ENCODE measurements at regions not wholly inside any gene's neighbourhood (a gene's known extent, or its start where the extent isn't known, plus 50 kb on each side); places are given as distances from the start of the nearest gene placed in this dataset.

GRCh38 chr11:31966846-31967245 is 124.0 kb upstream of the RCN1 start:
- no peaks in the 10 kb centered on the region for H3K36me3 ChIP-seq (ENCODE audit: control insufficient read depth, insufficient read depth, low read length)
- DNase-seq (ENCODE audit: extremely low read depth in 1 of 4, low spot score in 3 of 4) (no peak), FAIRE-seq (no peak), ATAC-seq (no peak)
- no peaks in the 10 kb centered on the region for H3K79me2 ChIP-seq (ENCODE audit: control insufficient read depth, insufficient read depth, low read length)
- no peak for TF ChIP-seq IRF9 (tag; IDR thresholded peaks at IDR 0.05)
- TF ChIP-seq ZNF717 (CRISPR knock-in tag; IDR thresholded peaks at IDR 0.05), result no peak
- no peak for TF ChIP-seq PURB (CRISPR knock-in tag; IDR thresholded peaks at IDR 0.05; ENCODE audit: low read depth)
- TF ChIP-seq ATF7 (IDR thresholded peaks at IDR 0.05), result no peak
- no peak for TF ChIP-seq CTCF (IDR thresholded peaks at IDR 0.05 in 2 of 3, conservative IDR thresholded peaks at IDR 0.05 in 1 of 3; ENCODE audit: insufficient read depth in 2 of 3, low read depth in 1 of 3, low read length in 3 of 3)
- TF ChIP-seq ZNF740 (CRISPR knock-in tag; IDR thresholded peaks at IDR 0.05), result no peak
- no peak for TF ChIP-seq ZNF740 (tag; IDR thresholded peaks at IDR 0.05)
- TF ChIP-seq ZNF184 (CRISPR knock-in tag; IDR thresholded peaks at IDR 0.05), result no peak
- TF ChIP-seq POLR2AphosphoS5 (IDR thresholded peaks at IDR 0.05; ENCODE audit: control insufficient read depth, insufficient read depth, low read depth, low read length), result no peak
- TF ChIP-seq PHF20 (IDR thresholded peaks at IDR 0.05; ENCODE audit: partially characterized antibody), result no peak
- no peak for TF ChIP-seq SMAD3 (CRISPR knock-in tag; conservative IDR thresholded peaks at IDR 0.05)
- TF ChIP-seq YY1 (IDR thresholded peaks at IDR 0.05; ENCODE audit: borderline replicate concordance in 1 of 3, control insufficient read depth in 1 of 3, extremely low read depth in 1 of 3, insufficient read depth in 3 of 3, insufficient read length in 1 of 3, insufficient replicate concordance in 2 of 3, low read depth in 1 of 3, low read length in 2 of 3), result no peak
- no peak for TF ChIP-seq PCBP2 (IDR thresholded peaks at IDR 0.05; ENCODE audit: low read depth, low read length, poor library complexity, severe bottlenecking)
- TF ChIP-seq ESRRB (CRISPR knock-in tag; IDR thresholded peaks at IDR 0.05; ENCODE audit: borderline replicate concordance), result no peak
- no peak for TF ChIP-seq ZNF239 (CRISPR knock-in tag; IDR thresholded peaks at IDR 0.05)
- no peak for TF ChIP-seq ZNF436 (CRISPR knock-in tag; IDR thresholded peaks at IDR 0.05)
- in situ Hi-C loops (cut with MboI), result loop anchor here (5.0 kb wide), 1 partner anchor 45 kb away; no protein-coding TSS in a partner anchor
- H3K9ac ChIP-seq (ENCODE audit: insufficient read depth in 1 of 2, low read depth in 2 of 2, low read length in 2 of 2), result no peak overlapping the region
- no peak overlapping the region for H3K4me2 ChIP-seq (ENCODE audit: insufficient read depth, low read length)
- intact Hi-C loops (cut with micrococcal nuclease), result no loop called here
- H4K20me1 ChIP-seq (replicated peaks; ENCODE audit: control insufficient read depth, insufficient read depth, low read length), result no peaks in the 10 kb centered on the region
- H3K27me3 ChIP-seq (ENCODE audit: control insufficient read depth in 2 of 2, insufficient read depth in 2 of 2, low read length in 2 of 2), result peaks cover 4 to 13% of the 10 kb centered on the region in 2 experiments; a peak in 4 of 5 replicates
- H2AFZ ChIP-seq (ENCODE audit: low read depth, low read length), result no peak overlapping the region
- CTCF ChIA-PET (ENCODE audit: low intra/inter-chr PET ratio), result no interaction called here
- WGBS (ENCODE audit: insufficient coverage, low coverage, missing lambda C conversion rate), result under 1% methylated on average over 9 of the region's 9 CpGs
- H3K9me1 ChIP-seq (ENCODE audit: control insufficient read depth, insufficient read depth, low read length), result no peaks in the 10 kb centered on the region
- no TSS peak for BruUV-seq (replicated peaks)
- no peaks in the 10 kb centered on the region for H3K4me1 ChIP-seq (replicated peaks in 1 of 2; ENCODE audit: control insufficient read depth in 2 of 2, insufficient read depth in 2 of 2, low read length in 2 of 2)
- no peak overlapping the region for H3K27ac ChIP-seq (ENCODE audit: extremely low read depth, low read depth, low read length)
- no peak overlapping the region for H3K4me3 ChIP-seq
- POLR2A ChIA-PET, result no interaction called here
- H3K9me3 ChIP-seq (replicated peaks; ENCODE audit: control insufficient read depth, insufficient read depth, low read depth, low read length), result no peaks in the 10 kb centered on the region
